Endothelial cell of umbilical vein (primary cell): ENCODE measurements at regions not wholly inside any gene's neighbourhood (a gene's known extent, or its start where the extent isn't known, plus 50 kb on each side); places are given as distances from the start of the nearest gene placed in this dataset.

Source experiments
- BruUV-seq: library from RNA; stranded (reverse); fragments of 400-500 nt; replicated peaks from 2 replicates; lab custom pipeline; 2021; lab: Mats Ljungman, UMichigan
- CTCF ChIA-PET: fragments of 300-600, 350-600 bp; sonication (Branson Sonifier 250); formaldehyde crosslinking; loops from one replicate; lab custom pipeline; 2021; ENCODE audit warnings: antibody characterized with exemption, inconsistent platforms; lab: Charles Lee
- POLR2A ChIA-PET: fragments of 300-600, 350-600 bp; sonication (Branson Sonifier 250); formaldehyde crosslinking; loops from one replicate; lab custom pipeline; 2021; ENCODE audit warnings: antibody characterized with exemption, inconsistent platforms; lab: Charles Lee
- DNase-seq: peaks from one replicate; pipeline ENCODE4 v3.0.0-alpha.2; 2011; ENCODE audit warnings: low read depth, low spot score
- FAIRE-seq: peaks from 2 replicates; lab custom pipeline; 2011; peaks lifted over from hg19 to GRCh38; lab: Jason Lieb, UNC
- H2AFZ ChIP-seq: 2 replicates; pipeline ENCODE4 v1.6.0; 2012; ENCODE audit warnings: low read depth, low read length, control low read depth, inconsistent platforms
- H3K27ac ChIP-seq: 2 replicates; pipeline ENCODE4 v1.5.1; 2011; ENCODE audit warnings: low read depth, mild to moderate bottlenecking, control low read depth, low read length, moderate library complexity; ENCODE audit not compliant: insufficient read depth
- H3K27me3 ChIP-seq, 2 experiments: 2 replicates each; pipeline versions ENCODE4 v1.6.0 to v1.6.1; 2011; ENCODE audit warnings: low read length in 2 of 2, mixed read lengths in 1 of 2; ENCODE audit not compliant: control insufficient read depth in 2 of 2, insufficient read depth in 2 of 2
- H3K36me3 ChIP-seq, 2 experiments: 2 replicates in 1 of 2; 3 replicates in 1 of 2; pipeline ENCODE4 v1.5.1; 2011; ENCODE audit warnings: low read length in 2 of 2, mild to moderate bottlenecking in 1 of 2, moderate library complexity in 1 of 2; ENCODE audit not compliant: control insufficient read depth in 2 of 2, insufficient read depth in 2 of 2; ENCODE audit errors: extremely low read depth in 1 of 2
- H3K4me1 ChIP-seq: 3 replicates; pipeline ENCODE4 v1.5.1; 2011; ENCODE audit warnings: mild to moderate bottlenecking, low read length; ENCODE audit not compliant: control insufficient read depth, insufficient read depth; ENCODE audit errors: extremely low read depth
- H3K4me2 ChIP-seq: 2 replicates; pipeline ENCODE4 v1.6.1; 2011; ENCODE audit warnings: low read length, control low read depth, mixed read lengths; ENCODE audit not compliant: insufficient read depth
- H3K4me3 ChIP-seq, 3 experiments: fragments of 200-600 bp in 1 of 3; sonication (generic), shearing (Covaris generic) in 1 of 3; replicated peaks in 1 of 3; 2 replicates each; pipeline ENCODE4 v1.5.1; 2011 to 2016; ENCODE audit warnings: control low read depth in 3 of 3, low read length in 3 of 3, mild to moderate bottlenecking in 2 of 3, inconsistent platforms in 1 of 3, low read depth in 1 of 3, moderate library complexity in 1 of 3; ENCODE audit not compliant: insufficient read depth in 1 of 3
- H3K79me2 ChIP-seq: 2 replicates; pipeline ENCODE4 v1.6.0; 2012; ENCODE audit warnings: low read length, inconsistent platforms; ENCODE audit not compliant: control insufficient read depth, insufficient read depth
- H3K9ac ChIP-seq: replicated peaks from 2 replicates; pipeline ENCODE3; 2011; ENCODE audit warnings: low read length, control low read depth; ENCODE audit not compliant: insufficient read depth; ENCODE audit errors: extremely low read depth
- H3K9me1 ChIP-seq: replicated peaks from 3 replicates; pipeline ENCODE4 v1.6.0; 2011; ENCODE audit warnings: mild to moderate bottlenecking, low read length; ENCODE audit not compliant: control insufficient read depth, insufficient read depth; ENCODE audit errors: extremely low read depth
- H3K9me3 ChIP-seq: replicated peaks from 2 replicates; pipeline ENCODE4 v1.5.1; 2012; ENCODE audit warnings: low read length, inconsistent platforms; ENCODE audit not compliant: control insufficient read depth, insufficient read depth
- H4K20me1 ChIP-seq: replicated peaks from 2 replicates; pipeline ENCODE3; 2011; ENCODE audit warnings: mild to moderate bottlenecking, low read length; ENCODE audit not compliant: control insufficient read depth, insufficient read depth; ENCODE audit errors: extremely low read depth
- FOS ChIP-seq: IDR thresholded peaks from 2 replicates; pipeline ENCODE4 v1.6.1; 2011; ENCODE audit warnings: mild to moderate bottlenecking, low read length, moderate library complexity, borderline replicate concordance; ENCODE audit not compliant: insufficient read depth
- GATA2 ChIP-seq: IDR thresholded peaks from 2 replicates; pipeline ENCODE4 v1.7.0; 2011; ENCODE audit warnings: low read depth, mild to moderate bottlenecking, moderate library complexity, mixed read lengths, low read length; ENCODE audit not compliant: insufficient read length, insufficient read depth
- MYC ChIP-seq: IDR thresholded peaks from one replicate; pipeline ENCODE4 v1.6.1; 2011; ENCODE audit warnings: mild to moderate bottlenecking, low read depth, low read length
- POLR2AphosphoS5 ChIP-seq: IDR thresholded peaks from 2 replicates; pipeline ENCODE4 v1.6.1; 2012; ENCODE audit warnings: low read depth, mild to moderate bottlenecking, control low read depth, low read length, moderate library complexity; ENCODE audit not compliant: insufficient read depth
- dilution Hi-C: fragments of 300-500 bp; cut with MboI; formaldehyde crosslinking; loops from one replicate; pipeline ENCODE4 v1.15.0; 2019; ENCODE audit warnings: low sequenced_read_pairs; ENCODE audit not compliant: extremely low pct_ligation_motif_present
- intact Hi-C: fragments of 100-400 bp; cut with micrococcal nuclease; formaldehyde crosslinking; loops from one replicate; pipeline ENCODE4 v1.10.0; 2022
- TF ChIP-seq, protein P1 (sequence below): IDR thresholded peaks from 2 replicates; pipeline ENCODE4 v1.6.1; 2011; ENCODE audit not compliant: insufficient read depth, insufficient read length
- TF ChIP-seq, protein P2 (sequence below), 2 donors: IDR thresholded peaks; 1 replicate in 1 of 2; 2 replicates in 1 of 2; pipeline ENCODE4 v1.5.1; 2011; ENCODE audit warnings: low read length in 2 of 2, mild to moderate bottlenecking in 2 of 2, moderate library complexity in 2 of 2, control low read depth in 1 of 2, inconsistent platforms in 1 of 2, low read depth in 1 of 2; ENCODE audit not compliant: insufficient read depth in 1 of 2; ENCODE audit errors: extremely low read depth in 1 of 2

DNA sequence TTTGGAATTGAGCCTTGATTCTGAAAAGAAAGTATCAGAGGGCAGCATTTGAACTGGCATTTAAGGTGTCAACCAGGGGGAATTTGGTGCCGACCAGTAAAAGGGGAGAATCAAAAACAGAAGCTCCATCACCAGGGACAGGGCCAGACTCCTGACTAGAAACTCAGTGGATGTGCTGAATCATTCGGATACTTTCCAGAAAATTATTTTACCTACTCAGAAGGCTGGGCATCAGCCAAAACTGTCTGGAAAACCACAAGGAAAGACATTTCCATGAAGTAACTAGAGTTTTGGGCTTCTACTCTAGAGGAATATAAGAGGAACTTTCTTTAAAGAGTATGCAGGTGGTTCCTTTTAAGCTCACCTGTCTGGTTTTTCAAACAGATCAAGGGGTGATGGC is 756.6 kb downstream of the RNF144A start:
- Histone ChIP-seq H3K9me3 (no peaks in the 10 kb centered on the region), H2AFZ (no peak overlapping the region), H3K27ac (no peak overlapping the region), H3K9ac (no peak overlapping the region), H3K4me3 (no peak overlapping the region), H4K20me1 (no peaks in the 10 kb centered on the region), H3K36me3 (no peaks in the 10 kb centered on the region), H3K9me1 (no peaks in the 10 kb centered on the region), H3K79me2 (no peaks in the 10 kb centered on the region), H3K4me1 (no peaks in the 10 kb centered on the region), H3K27me3 (no peaks in the 10 kb centered on the region), H3K4me2 (no peak overlapping the region)
- intact Hi-C loops = loop anchor here (5.0 kb wide), 1 partner anchor 472 kb away; no protein-coding TSS in a partner anchor
- POLR2A ChIA-PET = no interaction called here
- DNase-seq (no peak), FAIRE-seq (no peak)
- TF ChIP-seq, protein P1, sequence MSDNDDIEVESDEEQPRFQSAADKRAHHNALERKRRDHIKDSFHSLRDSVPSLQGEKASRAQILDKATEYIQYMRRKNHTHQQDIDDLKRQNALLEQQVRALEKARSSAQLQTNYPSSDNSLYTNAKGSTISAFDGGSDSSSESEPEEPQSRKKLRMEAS = no peak
- TF ChIP-seq FOS = no peak
- no peak for TF ChIP-seq MYC
- no peak for TF ChIP-seq POLR2AphosphoS5
- TF ChIP-seq, protein P2, sequence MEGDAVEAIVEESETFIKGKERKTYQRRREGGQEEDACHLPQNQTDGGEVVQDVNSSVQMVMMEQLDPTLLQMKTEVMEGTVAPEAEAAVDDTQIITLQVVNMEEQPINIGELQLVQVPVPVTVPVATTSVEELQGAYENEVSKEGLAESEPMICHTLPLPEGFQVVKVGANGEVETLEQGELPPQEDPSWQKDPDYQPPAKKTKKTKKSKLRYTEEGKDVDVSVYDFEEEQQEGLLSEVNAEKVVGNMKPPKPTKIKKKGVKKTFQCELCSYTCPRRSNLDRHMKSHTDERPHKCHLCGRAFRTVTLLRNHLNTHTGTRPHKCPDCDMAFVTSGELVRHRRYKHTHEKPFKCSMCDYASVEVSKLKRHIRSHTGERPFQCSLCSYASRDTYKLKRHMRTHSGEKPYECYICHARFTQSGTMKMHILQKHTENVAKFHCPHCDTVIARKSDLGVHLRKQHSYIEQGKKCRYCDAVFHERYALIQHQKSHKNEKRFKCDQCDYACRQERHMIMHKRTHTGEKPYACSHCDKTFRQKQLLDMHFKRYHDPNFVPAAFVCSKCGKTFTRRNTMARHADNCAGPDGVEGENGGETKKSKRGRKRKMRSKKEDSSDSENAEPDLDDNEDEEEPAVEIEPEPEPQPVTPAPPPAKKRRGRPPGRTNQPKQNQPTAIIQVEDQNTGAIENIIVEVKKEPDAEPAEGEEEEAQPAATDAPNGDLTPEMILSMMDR (IDR thresholded peaks at IDR 0.05; ENCODE audit: extremely low read depth in 1 of 2, insufficient read depth in 1 of 2, low read depth in 1 of 2, low read length in 2 of 2) = no peak
- no peak for TF ChIP-seq GATA2
- CTCF ChIA-PET = no interaction called here
- dilution Hi-C loops = no loop called here
- BruUV-seq = no TSS peak
